ENCODE measurements at regions not wholly inside any gene's neighbourhood (a gene's known extent, or its start where the extent isn't known, plus 50 kb on each side); places are given as distances from the start of the nearest gene placed in this dataset.

GRCh38 chr9:88734527-88734926 lies 199.5 kb downstream of the NXNL2 start:
- no peak for DNase-seq (ENCODE audit: low spot score)

GRCh38 chr9:88736136-88736637 lies 201.2 kb downstream of the NXNL2 start:
- DNase-seq (ENCODE audit: low spot score), result no peak

DNA sequence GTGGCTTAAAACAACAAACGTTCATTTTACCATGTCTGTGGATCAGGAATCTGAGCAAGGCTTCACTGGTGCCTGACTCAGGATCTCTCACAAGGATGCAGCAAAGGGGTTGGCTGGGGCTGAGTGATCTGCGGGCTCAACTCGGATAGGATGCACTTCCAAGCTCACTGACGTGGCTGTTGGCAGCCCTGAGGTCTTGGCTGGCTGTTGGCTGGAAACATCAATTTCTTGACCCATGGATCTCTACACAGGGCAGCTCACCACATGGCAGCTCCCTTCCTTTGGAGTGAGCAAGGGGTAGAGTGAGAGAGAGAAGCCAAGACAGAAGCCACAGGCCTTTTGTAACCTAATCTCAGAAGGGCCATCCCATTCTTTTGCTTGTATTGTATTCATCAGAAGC lies 202.1 kb downstream of the NXNL2 start:
- DNase-seq (ENCODE audit: low spot score), result no peak

DNA sequence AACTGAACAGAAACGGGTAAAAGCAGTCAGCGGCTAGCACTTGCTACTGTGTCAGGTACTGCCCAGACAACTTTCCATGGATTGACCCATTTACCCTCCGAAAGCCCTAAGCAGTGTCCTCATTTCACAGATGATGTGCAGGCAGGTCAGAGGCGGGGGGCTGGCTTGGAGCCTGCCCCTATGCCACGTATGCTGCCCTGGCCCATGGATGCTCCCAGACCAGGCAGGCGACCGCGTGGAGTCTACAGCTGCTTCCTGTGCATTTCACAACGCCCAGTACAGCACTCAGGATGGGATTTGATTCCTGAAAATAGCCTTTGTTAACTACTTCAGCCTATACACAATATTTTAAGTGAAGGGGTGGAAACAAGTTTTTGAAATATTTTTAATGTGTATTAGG lies 202.9 kb downstream of the NXNL2 start:
- DNase-seq (ENCODE audit: low spot score), result no peak

DNA sequence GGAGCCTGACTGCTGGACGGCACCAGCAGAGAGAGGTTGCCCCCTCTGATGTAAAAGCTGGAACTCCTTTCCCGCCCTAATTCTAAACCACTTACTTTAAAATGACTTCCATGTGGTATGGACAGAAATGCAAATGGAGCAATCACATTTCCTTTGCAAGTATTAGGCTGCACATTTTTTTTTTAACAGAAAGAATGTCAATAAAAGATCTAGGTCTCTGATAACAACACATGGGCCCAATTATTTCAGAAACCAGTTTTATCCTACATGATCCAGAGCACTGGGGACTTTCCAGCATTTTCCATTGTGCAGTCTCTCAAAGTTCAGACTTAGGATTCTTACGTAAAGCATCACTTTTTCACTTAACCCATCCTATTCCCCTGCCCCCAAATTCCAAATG lies 203.7 kb downstream of the NXNL2 start:
- DNase-seq (ENCODE audit: low spot score), result no peak

DNA sequence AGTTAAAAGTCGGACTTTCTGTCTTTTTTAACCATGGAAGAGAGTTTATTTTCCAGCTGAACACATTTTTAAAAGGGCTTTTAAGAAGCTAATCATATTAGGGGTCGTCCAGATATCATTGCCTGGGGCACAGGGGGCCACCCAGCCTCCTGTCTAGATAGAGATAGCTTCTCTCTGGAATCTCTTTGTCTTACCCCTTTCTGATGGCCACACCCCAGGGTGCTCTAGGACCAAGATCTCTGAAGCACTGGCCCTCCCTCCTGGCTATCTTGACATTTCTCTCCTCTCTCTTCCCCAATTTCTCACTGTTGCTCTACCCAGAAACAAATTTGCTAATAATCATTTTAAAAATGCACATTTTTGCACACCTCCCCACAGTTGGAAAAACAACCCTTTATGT lies 204.4 kb downstream of the NXNL2 start:
- no peak for DNase-seq (ENCODE audit: low spot score)

DNA sequence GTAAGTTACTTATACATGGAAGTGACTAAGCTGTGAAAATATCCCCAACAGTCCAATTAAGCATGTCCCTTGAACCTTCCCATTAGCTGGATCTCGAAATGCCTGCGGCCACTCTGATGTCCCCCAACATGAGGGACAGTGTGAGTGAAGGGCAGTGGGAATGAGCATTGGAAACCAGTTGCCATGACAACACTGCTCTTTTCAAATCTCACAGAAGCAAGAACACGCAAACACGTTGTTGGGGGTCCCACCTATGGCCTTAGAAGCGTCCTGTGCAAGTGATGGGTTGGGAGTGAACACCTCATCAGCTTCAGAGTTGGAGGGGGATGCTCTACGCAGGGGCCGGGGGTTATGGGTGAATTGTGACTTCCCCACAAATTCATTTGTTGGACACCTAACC lies 205.9 kb downstream of the NXNL2 start:
- no peak for DNase-seq (ENCODE audit: low spot score)

DNA sequence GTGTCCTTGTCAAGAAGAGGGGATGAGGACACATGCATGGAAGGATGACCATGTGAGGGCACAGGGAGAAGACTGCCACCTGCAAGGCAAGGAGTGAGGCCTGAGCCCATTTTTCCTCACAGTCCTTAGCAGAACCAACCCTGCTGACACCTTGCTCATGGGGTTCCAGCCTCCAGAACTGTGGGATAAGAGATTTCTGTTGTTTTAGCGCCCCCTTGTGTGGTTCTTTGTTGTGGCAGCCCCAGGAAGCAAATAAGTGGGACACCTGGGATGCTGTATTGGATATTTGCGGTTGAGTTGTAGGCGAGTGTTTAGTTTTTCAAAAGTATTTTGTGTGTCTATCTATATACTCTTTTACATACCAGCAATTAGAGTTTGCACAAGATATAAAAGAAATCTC lies 206.4 kb downstream of the NXNL2 start:
- no peak for DNase-seq (ENCODE audit: low spot score)

- DNase-seq (ENCODE audit: low spot score), result no peak
These were observed 207.5 kb downstream of the NXNL2 start for GRCh38 chr9:88742483-88742882.

GRCh38 chr9:88742905-88743304 lies 207.9 kb downstream of the NXNL2 start:
- no peak for DNase-seq (ENCODE audit: low spot score)

- no peak for DNase-seq (ENCODE audit: low spot score)
These were observed 210.5 kb downstream of the NXNL2 start for GRCh38 chr9:88745276-88746001.

- DNase-seq (ENCODE audit: low spot score), result no peak
These were observed 211.2 kb downstream of the NXNL2 start for GRCh38 chr9:88746029-88746742.

- DNase-seq (ENCODE audit: low spot score), result no peak
These were observed 211.9 kb downstream of the NXNL2 start for GRCh38 chr9:88746743-88747398.

- no peak for DNase-seq (ENCODE audit: low spot score)
These were observed 212.8 kb downstream of the NXNL2 start for GRCh38 chr9:88747768-88748167.

DNA sequence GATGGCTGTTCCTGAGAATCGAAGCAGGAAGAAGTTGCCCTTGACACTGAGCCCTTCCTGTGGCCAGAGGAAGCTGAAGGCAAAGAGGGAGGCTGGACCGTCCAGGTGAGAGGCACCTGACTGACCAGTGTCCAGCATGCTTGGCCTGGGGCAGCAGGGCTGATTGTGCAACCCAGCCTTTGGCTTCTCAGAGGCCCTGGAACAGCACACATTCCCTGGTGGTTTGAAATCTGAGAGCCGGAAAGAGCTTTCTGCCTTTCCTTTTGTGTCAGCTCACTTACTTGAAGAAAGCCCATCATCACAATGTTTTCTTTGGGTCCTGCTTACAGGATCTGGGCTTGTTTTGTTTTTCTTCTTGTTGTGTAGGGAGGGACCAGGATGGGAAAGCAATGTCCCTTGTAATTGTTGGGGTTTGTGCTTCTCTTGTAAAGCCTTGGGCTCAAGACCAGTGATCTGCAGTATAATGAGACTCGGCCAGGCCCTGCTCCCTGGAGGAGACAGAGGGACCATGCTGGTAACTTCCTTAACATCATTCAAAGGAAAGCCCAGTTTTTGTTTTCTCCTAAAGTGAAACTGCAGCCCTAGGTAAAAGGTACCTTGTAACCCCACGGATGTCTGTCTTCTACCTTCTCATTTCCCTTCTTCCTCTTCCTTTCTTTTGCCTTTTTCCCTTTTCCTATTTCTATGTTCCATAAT lies 213.7 kb downstream of the NXNL2 start:
- no peak for DNase-seq (ENCODE audit: low spot score)

- no peak for DNase-seq (ENCODE audit: low spot score)
These were observed 214.4 kb downstream of the NXNL2 start for GRCh38 chr9:88749420-88749819.

GRCh38 chr9:88750832-88751360 lies 215.9 kb downstream of the NXNL2 start:
- no peak for DNase-seq (ENCODE audit: low spot score)

DNA sequence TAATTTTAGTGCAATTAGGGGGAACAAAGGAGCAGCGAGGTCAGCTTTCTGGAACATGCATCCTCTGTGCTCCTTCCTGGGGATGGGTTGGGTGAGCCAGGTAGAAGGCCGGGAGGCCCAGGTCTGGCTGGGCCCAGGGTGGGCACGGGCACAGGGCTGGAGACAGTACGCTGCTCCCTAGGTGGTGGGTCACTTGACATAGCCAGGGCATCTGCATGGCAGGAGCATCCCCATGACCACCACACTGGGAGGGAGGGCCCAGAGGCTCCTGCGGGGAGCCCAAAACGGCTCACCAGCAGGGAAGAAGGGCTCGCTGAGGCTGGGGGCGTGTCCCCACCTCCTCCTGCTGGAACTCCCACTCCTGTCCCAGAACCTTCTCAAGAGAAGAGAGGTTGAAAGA lies 216.8 kb downstream of the NXNL2 start:
- no peak for DNase-seq (ENCODE audit: low spot score)

- no peak for DNase-seq (ENCODE audit: low spot score)
These were observed 218.9 kb downstream of the NXNL2 start for GRCh38 chr9:88753691-88754367.

- DNase-seq (ENCODE audit: low spot score), result no peak
These were observed 219.5 kb downstream of the NXNL2 start for GRCh38 chr9:88754452-88754851.

DNA sequence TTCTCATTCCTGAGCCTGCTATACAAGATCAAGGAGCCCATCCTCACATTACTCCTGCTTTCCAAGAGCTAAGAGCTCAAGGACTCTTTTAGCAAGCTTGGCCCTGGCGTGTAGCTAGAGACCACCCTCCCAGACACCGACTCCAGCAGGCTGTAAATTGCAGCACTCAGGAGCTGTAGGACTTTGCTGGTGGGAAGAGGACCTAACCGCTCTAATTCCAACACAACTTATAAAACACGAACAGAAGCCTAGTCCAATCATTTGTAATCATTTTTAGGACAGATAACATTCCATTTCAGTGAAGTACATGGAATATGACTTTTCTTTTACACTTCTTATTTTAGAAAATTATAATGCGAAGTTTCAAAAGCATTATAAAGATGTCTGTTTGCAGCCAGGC lies 219.9 kb downstream of the NXNL2 start:
- DNase-seq (ENCODE audit: low spot score), result no peak

All from CD4-positive, alpha-beta T cell treated with Interleukin-15 for 4 hours (primary cell).